NCI-H2227 (cell line): ENCODE measurements at regions not wholly inside any gene's neighbourhood (a gene's known extent, or its start where the extent isn't known, plus 50 kb on each side); places are given as distances from the start of the nearest gene placed in this dataset.
"Not testable (repeated sequence)": the region's sequence is repeated elsewhere in the genome, so short reads cannot be mapped to it uniquely, and the experiment has no call there.

Source experiments
- DNase-seq: peaks from one replicate; lab custom pipeline; 2025; ENCODE audit not compliant: unreplicated experiment; lab: John Stamatoyannopoulos, UW

- no peak for DNase-seq
Measured at GRCh38 chrX:22526339-22526738, 253.6 kb downstream of the CBLL2 start.

- DNase-seq, result no peak
Measured at GRCh38 chrX:22527302-22527701, 254.6 kb downstream of the CBLL2 start.

GRCh38 chrX:22533898-22534297 is 261.2 kb downstream of the CBLL2 start:
- DNase-seq, result no peak

- DNase-seq, result no peak
Measured at GRCh38 chrX:22534643-22535042, 261.9 kb downstream of the CBLL2 start.

GRCh38 chrX:22536746-22537304 is 264.1 kb downstream of the CBLL2 start:
- DNase-seq, result no peak

- no peak for DNase-seq
Measured at GRCh38 chrX:22538580-22538979, 265.9 kb downstream of the CBLL2 start.

- no peak for DNase-seq
Measured at GRCh38 chrX:22541926-22542325, 269.2 kb downstream of the CBLL2 start.

- no peak for DNase-seq
Measured at GRCh38 chrX:22542641-22543040, 269.9 kb downstream of the CBLL2 start.

GRCh38 chrX:22559506-22559905 is 286.8 kb downstream of the CBLL2 start:
- no peak for DNase-seq

- DNase-seq, result no peak
Measured at GRCh38 chrX:22575161-22575845, 302.6 kb downstream of the CBLL2 start.

- DNase-seq, result no peak
Measured at GRCh38 chrX:22577181-22577580, 304.5 kb downstream of the CBLL2 start.

- DNase-seq, result no peak
Measured at GRCh38 chrX:22585831-22586230, 313.1 kb downstream of the CBLL2 start.

GRCh38 chrX:22589845-22590244 is 317.1 kb downstream of the CBLL2 start:
- DNase-seq, result no peak

GRCh38 chrX:22594766-22595165 is 322.1 kb downstream of the CBLL2 start:
- DNase-seq, result no peak

- no peak for DNase-seq
Measured at GRCh38 chrX:22603060-22603459, 330.3 kb downstream of the CBLL2 start.

GRCh38 chrX:22609452-22609851 is 336.7 kb downstream of the CBLL2 start:
- DNase-seq, result not testable (repeated sequence)

GRCh38 chrX:22616867-22617266 is 344.2 kb downstream of the CBLL2 start:
- no peak for DNase-seq

- DNase-seq, result no peak
Measured at GRCh38 chrX:22627576-22627975, 354.9 kb downstream of the CBLL2 start.

- DNase-seq, result no peak
Measured at GRCh38 chrX:22628275-22628674, 355.6 kb downstream of the CBLL2 start.

- DNase-seq, result no peak
Measured at GRCh38 chrX:22629105-22629725, 356.5 kb downstream of the CBLL2 start.

- DNase-seq, result no peak
Measured at GRCh38 chrX:22634083-22634482, 361.4 kb downstream of the CBLL2 start.

GRCh38 chrX:22634751-22635150 is 362.0 kb downstream of the CBLL2 start:
- no peak for DNase-seq

- DNase-seq, result no peak
Measured at GRCh38 chrX:22648281-22648680, 351.5 kb upstream of the DDX53 start.
